ENCODE measurements at regions not wholly inside any gene's neighbourhood (a gene's known extent, or its start where the extent isn't known, plus 50 kb on each side); places are given as distances from the start of the nearest gene placed in this dataset.

GRCh38 chr6:79375635-79376337 lies 141.3 kb upstream of the HMGN3 start:
- Histone ChIP-seq H3K79me2 (ENCODE audit: insufficient read depth, low read length) (no peaks in the 10 kb centered on the region), H3K4me3 (replicated peaks in 1 of 2; ENCODE audit: low read depth in 1 of 2, low read length in 2 of 2) (no peak overlapping the region), H3K9me2 (ENCODE audit: insufficient read depth) (no peaks in the 10 kb centered on the region), H3K9me3 (ENCODE audit: control insufficient read depth in 1 of 2, insufficient read depth in 1 of 2, low read depth in 1 of 2, low read length in 2 of 2) (no peaks in the 10 kb centered on the region), H4K20me1 (ENCODE audit: insufficient read depth) (no peaks in the 10 kb centered on the region), H3K27me3 (ENCODE audit: insufficient read depth, low read length) (no peaks in the 10 kb centered on the region), H2AFZ (ENCODE audit: low read depth, low read length, poor library complexity, severe bottlenecking) (no peak overlapping the region), H3K27ac (ENCODE audit: low read depth, low read length) (no peak overlapping the region), H3K4me2 (ENCODE audit: low read length) (no peak overlapping the region), H3K9ac (ENCODE audit: low read length) (no peak overlapping the region), H3K36me3 (ENCODE audit: control insufficient read depth in 1 of 2, insufficient read depth in 2 of 2, low read length in 2 of 2) (no peaks in the 10 kb centered on the region), H3K4me1 (ENCODE audit: control insufficient read depth in 1 of 2, insufficient read depth in 2 of 2, low read length in 2 of 2) (no peaks in the 10 kb centered on the region)
- ATAC-seq = no peak
- POLR2A ChIA-PET = no interaction called here
- intact Hi-C loops (cut with micrococcal nuclease) = no loop called here
- TF ChIP-seq EGR1 (IDR thresholded peaks at IDR 0.05; ENCODE audit: low read depth) (no peak), CEBPB (IDR thresholded peaks at IDR 0.05; ENCODE audit: low read depth) (no peak), MAX (IDR thresholded peaks at IDR 0.05) (no peak), FOSL1 (IDR thresholded peaks at IDR 0.05; ENCODE audit: low read depth) (no peak), EZH2 (IDR thresholded peaks at IDR 0.05) (no peak), YY1 (IDR thresholded peaks at IDR 0.05; ENCODE audit: extremely low read depth, insufficient replicate concordance, low read depth, low read length) (no peak), SRF (IDR thresholded peaks at IDR 0.05; ENCODE audit: low read depth) (no peak), POLR2A (IDR thresholded peaks at IDR 0.05; ENCODE audit: borderline replicate concordance, extremely low read depth, insufficient read depth, insufficient read length) (no peak), CTCF (IDR thresholded peaks at IDR 0.05 in 2 of 3, conservative IDR thresholded peaks at IDR 0.05 in 1 of 3; ENCODE audit: borderline replicate concordance in 1 of 3, insufficient read depth in 1 of 3, low read depth in 2 of 3, low read length in 2 of 3) (no peak), REST (IDR thresholded peaks at IDR 0.05; ENCODE audit: low read depth) (no peak), ZNF274 (IDR thresholded peaks at IDR 0.05; ENCODE audit: low read depth, low read length) (no peak), ZBTB33 (IDR thresholded peaks at IDR 0.05; ENCODE audit: extremely low read depth, insufficient replicate concordance, low read length) (no peak), RAD21 (IDR thresholded peaks at IDR 0.05; ENCODE audit: low read depth) (no peak), POLR2AphosphoS5 (IDR thresholded peaks at IDR 0.05; ENCODE audit: low read depth, low read length) (no peak), EZH2phosphoT487 (IDR thresholded peaks at IDR 0.05; ENCODE audit: borderline replicate concordance) (no peak), TCF7L2 (IDR thresholded peaks at IDR 0.05; ENCODE audit: borderline replicate concordance, extremely low read depth, insufficient read depth, insufficient read length) (no peak), SIN3A (IDR thresholded peaks at IDR 0.05; ENCODE audit: low read depth) (no peak), JUND (IDR thresholded peaks at IDR 0.05) (no peak)
- no TSS peak for BruUV-seq (replicated peaks)
- DNase-seq (ENCODE audit: low read depth, low spot score) = no peak
- RAD21 ChIA-PET (ENCODE audit: low non-redundant PET in 1 of 2, low total read pairs in 2 of 2, uncharacterized antibody in 2 of 2, unreplicated experiment in 2 of 2) = no interaction called here
- CTCF ChIA-PET = no interaction called here
